ENCODE measurements at regions not wholly inside any gene's neighbourhood (a gene's known extent, or its start where the extent isn't known, plus 50 kb on each side); places are given as distances from the start of the nearest gene placed in this dataset.

DNA sequence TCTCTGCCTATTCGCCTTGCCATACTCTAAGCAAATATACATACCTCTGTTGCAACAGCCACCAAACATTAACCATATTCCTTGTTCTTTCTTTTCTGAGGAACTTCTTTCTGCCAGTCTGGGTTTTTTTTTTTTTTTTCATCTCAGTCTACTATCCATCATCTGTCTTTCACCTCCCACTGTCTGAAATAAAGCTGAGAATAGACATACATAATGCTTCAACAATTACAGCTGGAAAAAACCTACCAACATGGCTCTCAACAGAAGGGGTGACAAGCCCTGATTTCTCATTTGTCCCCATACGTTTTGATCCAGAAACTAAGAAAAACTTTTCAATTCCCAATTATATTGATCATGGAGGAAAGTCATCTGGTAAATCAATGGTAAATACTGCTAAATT, 728.8 kb upstream of the POU3F3 start:
- no peaks in the 10 kb centered on the region for H3K36me3 ChIP-seq (ENCODE audit: control insufficient read depth in 3 of 3, insufficient read depth in 3 of 3, low read length in 3 of 3)
- no peak overlapping the region for H3K4me3 ChIP-seq (ENCODE audit: low read length in 3 of 3)
- H3K4me1 ChIP-seq (ENCODE audit: control insufficient read depth in 3 of 3, insufficient read depth in 3 of 3, low read length in 3 of 3) = no peaks in the 10 kb centered on the region
- no peaks in the 10 kb centered on the region for H3K9me3 ChIP-seq (ENCODE audit: control insufficient read depth in 3 of 3, low read length in 3 of 3)
- no peak overlapping the region for H3K9ac ChIP-seq (ENCODE audit: low read depth in 1 of 3, low read length in 3 of 3)
- H3K27ac ChIP-seq (ENCODE audit: low read depth, low read length) = no peak overlapping the region
- H3K27me3 ChIP-seq (ENCODE audit: control insufficient read depth in 3 of 3, insufficient read depth in 3 of 3, low read length in 3 of 3) = no peaks in the 10 kb centered on the region

DNA sequence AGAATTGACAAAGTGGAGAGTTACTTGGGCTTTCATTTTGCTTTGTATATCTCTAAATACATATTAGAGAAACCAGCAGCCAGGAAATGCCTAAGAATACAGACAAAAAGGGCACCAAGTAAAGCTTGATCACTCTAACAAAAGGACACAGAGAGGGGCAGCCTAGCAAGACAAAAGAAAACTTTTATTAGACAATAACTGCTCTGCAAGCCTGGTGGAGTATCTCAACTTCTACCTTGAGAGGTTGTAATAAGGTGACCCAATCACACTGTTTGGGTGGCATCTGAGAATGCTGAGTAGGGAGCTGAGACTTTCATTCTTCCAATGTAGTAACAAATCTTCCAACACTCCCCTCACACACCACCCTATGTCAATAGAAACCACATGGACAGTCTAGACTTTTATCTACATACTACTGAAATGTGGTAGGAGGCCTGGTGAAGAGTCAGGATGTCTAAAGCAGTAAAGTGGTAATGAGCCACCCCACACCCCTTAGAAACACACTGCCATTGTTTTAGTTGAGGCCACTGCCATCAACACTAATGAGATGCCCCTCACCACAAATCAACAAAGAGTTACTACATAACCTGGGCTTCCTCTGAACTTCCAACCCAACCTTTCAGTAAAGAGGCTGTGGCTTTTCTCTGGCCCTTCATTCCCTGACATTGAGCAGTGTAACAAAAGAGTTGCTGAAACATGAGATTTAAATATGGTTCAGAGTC, 726.7 kb upstream of the POU3F3 start:
- H3K27ac ChIP-seq (ENCODE audit: low read depth, low read length) = no peak overlapping the region
- no peaks in the 10 kb centered on the region for H3K27me3 ChIP-seq (ENCODE audit: control insufficient read depth in 3 of 3, insufficient read depth in 3 of 3, low read length in 3 of 3)
- no peaks in the 10 kb centered on the region for H3K36me3 ChIP-seq (ENCODE audit: control insufficient read depth in 3 of 3, insufficient read depth in 3 of 3, low read length in 3 of 3)
- no peak overlapping the region for H3K4me3 ChIP-seq (ENCODE audit: low read length in 3 of 3)
- H3K9ac ChIP-seq (ENCODE audit: low read depth in 1 of 3, low read length in 3 of 3) = no peak overlapping the region
- H3K9me3 ChIP-seq (ENCODE audit: control insufficient read depth in 3 of 3, low read length in 3 of 3) = no peaks in the 10 kb centered on the region
- H3K4me1 ChIP-seq (ENCODE audit: control insufficient read depth in 3 of 3, insufficient read depth in 3 of 3, low read length in 3 of 3) = no peaks in the 10 kb centered on the region

DNA sequence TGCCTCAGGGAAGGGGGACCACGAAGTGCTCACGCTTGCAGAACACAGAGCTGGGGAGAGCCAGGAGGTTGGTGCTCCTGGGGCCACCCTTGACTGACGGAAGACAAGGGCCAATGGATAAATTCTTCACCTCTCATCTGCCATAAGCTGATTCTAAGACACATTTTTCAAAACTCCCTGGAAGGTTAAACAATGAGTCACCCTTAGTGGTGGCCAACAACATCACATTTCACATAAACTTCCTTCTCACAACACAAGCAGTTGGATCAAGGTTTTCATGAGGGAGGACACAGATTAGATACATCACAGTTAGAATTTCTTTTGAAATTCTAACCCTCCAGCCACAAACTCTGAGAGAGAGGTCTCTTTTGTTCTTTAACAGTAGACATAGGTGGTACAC, 713.6 kb upstream of the POU3F3 start:
- H3K9me3 ChIP-seq (ENCODE audit: control insufficient read depth in 3 of 3, low read length in 3 of 3) = no peaks in the 10 kb centered on the region
- no peaks in the 10 kb centered on the region for H3K27me3 ChIP-seq (ENCODE audit: control insufficient read depth in 3 of 3, insufficient read depth in 3 of 3, low read length in 3 of 3)
- H3K9ac ChIP-seq (ENCODE audit: low read depth in 1 of 3, low read length in 3 of 3) = no peak overlapping the region
- H3K27ac ChIP-seq (ENCODE audit: low read depth, low read length) = no peak overlapping the region
- H3K4me1 ChIP-seq (ENCODE audit: control insufficient read depth in 3 of 3, insufficient read depth in 3 of 3, low read length in 3 of 3) = no peaks in the 10 kb centered on the region
- H3K4me3 ChIP-seq (ENCODE audit: low read length in 3 of 3) = no peak overlapping the region
- H3K36me3 ChIP-seq (ENCODE audit: control insufficient read depth in 3 of 3, insufficient read depth in 3 of 3, low read length in 3 of 3) = no peaks in the 10 kb centered on the region

DNA sequence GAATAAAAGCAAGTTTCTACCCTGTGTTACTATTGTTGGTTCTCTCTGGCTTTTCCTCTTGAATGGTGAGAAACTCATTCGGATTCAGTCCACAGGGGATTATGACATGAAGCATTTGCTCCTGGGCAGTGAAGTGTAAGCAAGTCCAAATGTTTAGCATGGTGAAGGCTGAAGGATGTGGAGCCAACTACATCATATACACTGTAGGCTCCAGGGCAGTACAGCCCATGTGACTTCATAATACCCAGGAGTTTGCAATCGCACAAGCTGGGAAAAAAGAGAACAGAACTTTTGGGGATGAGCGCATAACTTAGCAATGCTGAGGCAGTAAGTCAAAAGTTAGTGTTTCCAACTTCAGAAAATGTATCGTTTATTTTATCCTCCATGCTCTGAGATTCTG, 695.7 kb upstream of the POU3F3 start:
- H3K9ac ChIP-seq (ENCODE audit: low read depth in 1 of 3, low read length in 3 of 3) = no peak overlapping the region

DNA sequence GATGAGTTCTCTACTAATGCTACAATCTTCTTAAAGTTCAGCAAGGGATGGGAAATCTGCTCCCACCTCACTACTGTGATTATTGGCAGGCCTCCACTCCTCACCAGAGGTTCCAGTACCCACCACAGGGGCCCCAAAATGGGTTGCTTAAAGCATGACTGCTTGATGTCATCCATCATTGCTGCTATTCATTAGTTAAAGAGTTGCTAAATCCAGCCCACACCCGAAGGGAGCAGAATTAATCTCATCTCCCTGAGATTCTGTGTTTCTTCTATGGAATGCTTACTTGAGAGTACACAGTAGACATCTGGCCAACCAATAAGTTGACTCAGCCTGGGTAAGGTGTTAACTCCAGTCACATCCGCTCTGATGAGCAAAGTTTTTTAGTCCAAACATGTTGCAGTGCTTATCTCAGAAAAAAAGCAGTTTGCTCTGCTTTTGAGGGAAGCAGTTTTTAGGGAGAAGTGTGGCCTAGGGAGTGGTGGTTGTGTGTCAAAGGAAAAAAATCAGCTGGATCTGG, 690.2 kb upstream of the POU3F3 start:
- Histone ChIP-seq H3K4me3 (ENCODE audit: low read length in 3 of 3) (no peak overlapping the region), H3K27ac (ENCODE audit: low read depth, low read length) (no peak overlapping the region), H3K27me3 (ENCODE audit: control insufficient read depth in 3 of 3, insufficient read depth in 3 of 3, low read length in 3 of 3) (no peaks in the 10 kb centered on the region), H3K36me3 (ENCODE audit: control insufficient read depth in 3 of 3, insufficient read depth in 3 of 3, low read length in 3 of 3) (no peaks in the 10 kb centered on the region), H3K9ac (ENCODE audit: low read depth in 1 of 3, low read length in 3 of 3) (no peak overlapping the region), H3K9me3 (ENCODE audit: control insufficient read depth in 3 of 3, low read length in 3 of 3) (no peaks in the 10 kb centered on the region), H3K4me1 (ENCODE audit: control insufficient read depth in 3 of 3, insufficient read depth in 3 of 3, low read length in 3 of 3) (no peaks in the 10 kb centered on the region)

More for the DNA sequence above, 695.7 kb upstream of the POU3F3 start:
- Histone ChIP-seq H3K4me1 (ENCODE audit: control insufficient read depth in 3 of 3, insufficient read depth in 3 of 3, low read length in 3 of 3) (no peaks in the 10 kb centered on the region), H3K4me3 (ENCODE audit: low read length in 3 of 3) (no peak overlapping the region), H3K27ac (ENCODE audit: low read depth, low read length) (no peak overlapping the region), H3K9me3 (ENCODE audit: control insufficient read depth in 3 of 3, low read length in 3 of 3) (no peaks in the 10 kb centered on the region), H3K36me3 (ENCODE audit: control insufficient read depth in 3 of 3, insufficient read depth in 3 of 3, low read length in 3 of 3) (no peaks in the 10 kb centered on the region), H3K27me3 (ENCODE audit: control insufficient read depth in 3 of 3, insufficient read depth in 3 of 3, low read length in 3 of 3) (no peaks in the 10 kb centered on the region)

DNA sequence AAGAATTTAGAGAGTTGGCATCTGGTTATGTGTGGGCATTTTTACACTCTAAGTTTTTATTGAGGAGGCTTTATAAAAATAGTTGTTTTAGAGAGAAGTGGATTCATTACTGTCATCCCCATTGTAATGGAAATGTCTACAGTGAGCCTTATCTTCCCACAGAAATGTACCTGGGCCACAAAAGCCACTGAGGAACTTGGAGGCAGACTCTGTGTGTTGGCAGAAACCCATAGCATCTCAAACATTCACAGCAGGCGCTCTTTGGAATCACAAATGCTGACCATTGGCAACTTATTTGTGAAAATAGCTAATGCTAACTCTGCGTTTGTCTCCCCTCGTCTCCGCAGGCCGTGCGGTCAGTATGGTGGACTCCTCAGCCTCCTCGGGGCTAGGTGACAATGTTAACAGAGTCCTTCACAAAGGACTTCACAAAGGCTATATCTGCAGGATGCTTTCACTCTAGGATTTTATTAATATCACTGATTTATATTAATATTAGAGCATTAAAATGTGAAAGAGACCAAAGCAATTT, 689.1 kb upstream of the POU3F3 start:
- H3K27me3 ChIP-seq (ENCODE audit: control insufficient read depth in 3 of 3, insufficient read depth in 3 of 3, low read length in 3 of 3) = no peaks in the 10 kb centered on the region
- H3K4me1 ChIP-seq (ENCODE audit: control insufficient read depth in 3 of 3, insufficient read depth in 3 of 3, low read length in 3 of 3) = no peaks in the 10 kb centered on the region
- H3K36me3 ChIP-seq (ENCODE audit: control insufficient read depth in 3 of 3, insufficient read depth in 3 of 3, low read length in 3 of 3) = no peaks in the 10 kb centered on the region
- no peak overlapping the region for H3K27ac ChIP-seq (ENCODE audit: low read depth, low read length)
- no peak overlapping the region for H3K9ac ChIP-seq (ENCODE audit: low read depth in 1 of 3, low read length in 3 of 3)
- no peak overlapping the region for H3K4me3 ChIP-seq (ENCODE audit: low read length in 3 of 3)
- H3K9me3 ChIP-seq (ENCODE audit: control insufficient read depth in 3 of 3, low read length in 3 of 3) = no peaks in the 10 kb centered on the region

DNA sequence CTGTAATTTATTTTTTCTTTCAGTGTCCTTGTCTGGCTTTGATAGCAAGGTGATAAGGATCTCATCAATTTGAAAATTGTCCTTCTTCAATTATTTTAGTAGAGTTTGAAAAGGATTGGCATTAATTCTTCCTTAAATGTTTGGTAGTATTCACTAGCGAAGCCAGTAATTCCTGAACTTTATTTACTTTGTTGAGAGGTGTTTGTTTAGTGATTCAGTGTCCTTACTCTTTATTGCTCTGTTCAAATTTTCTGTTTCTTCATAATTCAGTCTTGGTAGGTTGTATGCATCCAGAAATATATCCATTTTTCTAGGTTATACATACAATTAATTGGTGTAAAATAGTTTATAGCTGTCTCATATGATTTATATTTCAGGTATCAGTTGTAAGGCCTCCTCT, 676.7 kb upstream of the POU3F3 start:
- Histone ChIP-seq H3K9me3 (ENCODE audit: control insufficient read depth in 3 of 3, low read length in 3 of 3) (peaks cover 0 to 5% (median 0%) of the 10 kb centered on the region in 3 donors), H3K4me1 (ENCODE audit: control insufficient read depth in 3 of 3, insufficient read depth in 3 of 3, low read length in 3 of 3) (no peaks in the 10 kb centered on the region), H3K36me3 (ENCODE audit: control insufficient read depth in 3 of 3, insufficient read depth in 3 of 3, low read length in 3 of 3) (no peaks in the 10 kb centered on the region), H3K27ac (ENCODE audit: low read depth, low read length) (no peak overlapping the region), H3K4me3 (ENCODE audit: low read length in 3 of 3) (no peak overlapping the region), H3K27me3 (ENCODE audit: control insufficient read depth in 3 of 3, insufficient read depth in 3 of 3, low read length in 3 of 3) (no peaks in the 10 kb centered on the region), H3K9ac (ENCODE audit: low read depth in 1 of 3, low read length in 3 of 3) (no peak overlapping the region)

DNA sequence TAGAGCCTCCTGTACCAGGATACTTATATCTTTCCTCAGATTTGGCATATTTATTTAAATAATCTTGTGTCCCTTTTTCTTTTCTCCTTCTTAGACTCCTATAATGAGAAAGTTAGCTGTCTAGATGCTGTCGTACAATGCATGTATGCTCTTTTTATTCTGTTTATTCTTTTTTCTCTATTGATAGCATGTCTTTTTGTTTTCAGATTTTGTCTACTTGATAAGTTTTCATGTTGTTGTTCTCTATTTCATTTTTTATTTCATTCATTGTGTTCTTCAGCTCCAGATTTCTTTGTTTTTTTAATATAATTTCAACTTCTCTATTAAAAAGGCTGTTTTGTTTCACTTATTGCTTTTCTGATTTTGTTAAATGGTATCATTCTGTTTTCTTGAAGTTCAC, 674.3 kb upstream of the POU3F3 start:
- Histone ChIP-seq H3K9ac (ENCODE audit: low read depth in 1 of 3, low read length in 3 of 3) (no peak overlapping the region), H3K27ac (ENCODE audit: low read depth, low read length) (no peak overlapping the region), H3K9me3 (ENCODE audit: control insufficient read depth in 3 of 3, low read length in 3 of 3) (peaks cover 0 to 5% (median 1%) of the 10 kb centered on the region in 3 donors), H3K27me3 (ENCODE audit: control insufficient read depth in 3 of 3, insufficient read depth in 3 of 3, low read length in 3 of 3) (no peaks in the 10 kb centered on the region), H3K36me3 (ENCODE audit: control insufficient read depth in 3 of 3, insufficient read depth in 3 of 3, low read length in 3 of 3) (no peaks in the 10 kb centered on the region), H3K4me1 (ENCODE audit: control insufficient read depth in 3 of 3, insufficient read depth in 3 of 3, low read length in 3 of 3) (no peaks in the 10 kb centered on the region), H3K4me3 (ENCODE audit: low read length in 3 of 3) (no peak overlapping the region)

DNA sequence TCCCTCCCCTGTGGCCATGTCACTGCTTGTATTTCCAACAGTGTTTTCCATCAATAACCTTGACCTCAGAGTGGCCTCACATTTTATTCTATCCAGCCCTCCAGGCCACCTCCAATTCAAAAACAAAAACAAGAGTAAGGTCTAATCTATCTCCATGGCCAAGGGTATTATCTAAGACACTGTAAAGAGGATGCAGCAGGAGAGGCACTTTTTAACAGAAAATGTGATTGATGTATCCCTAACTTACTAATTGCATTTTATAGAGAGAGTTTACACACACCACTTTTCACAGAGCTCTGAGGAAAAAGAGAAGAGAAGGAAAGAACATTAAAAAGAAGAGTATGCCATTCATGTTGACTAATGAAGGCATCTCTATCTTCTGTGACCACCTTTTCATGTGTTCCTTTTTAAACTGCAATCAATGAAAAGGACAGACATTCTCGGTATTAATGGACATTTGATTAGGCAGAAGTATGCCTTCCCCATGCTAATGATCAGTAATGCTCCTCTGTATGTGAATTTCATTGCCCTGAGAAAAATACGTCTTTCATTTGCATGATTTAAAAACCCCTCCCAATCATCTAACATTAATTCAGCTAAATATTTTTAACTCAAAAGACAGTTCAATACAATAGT, 653.3 kb upstream of the POU3F3 start:
- Histone ChIP-seq H3K9me3 (ENCODE audit: control insufficient read depth in 3 of 3, low read length in 3 of 3) (no peaks in the 10 kb centered on the region), H3K27me3 (ENCODE audit: control insufficient read depth in 3 of 3, insufficient read depth in 3 of 3, low read length in 3 of 3) (no peaks in the 10 kb centered on the region), H3K36me3 (ENCODE audit: control insufficient read depth in 3 of 3, insufficient read depth in 3 of 3, low read length in 3 of 3) (no peaks in the 10 kb centered on the region), H3K4me3 (ENCODE audit: low read length in 3 of 3) (no peak overlapping the region), H3K4me1 (ENCODE audit: control insufficient read depth in 3 of 3, insufficient read depth in 3 of 3, low read length in 3 of 3) (no peaks in the 10 kb centered on the region), H3K9ac (ENCODE audit: low read depth in 1 of 3, low read length in 3 of 3) (no peak overlapping the region), H3K27ac (ENCODE audit: low read depth, low read length) (no peak overlapping the region)

DNA sequence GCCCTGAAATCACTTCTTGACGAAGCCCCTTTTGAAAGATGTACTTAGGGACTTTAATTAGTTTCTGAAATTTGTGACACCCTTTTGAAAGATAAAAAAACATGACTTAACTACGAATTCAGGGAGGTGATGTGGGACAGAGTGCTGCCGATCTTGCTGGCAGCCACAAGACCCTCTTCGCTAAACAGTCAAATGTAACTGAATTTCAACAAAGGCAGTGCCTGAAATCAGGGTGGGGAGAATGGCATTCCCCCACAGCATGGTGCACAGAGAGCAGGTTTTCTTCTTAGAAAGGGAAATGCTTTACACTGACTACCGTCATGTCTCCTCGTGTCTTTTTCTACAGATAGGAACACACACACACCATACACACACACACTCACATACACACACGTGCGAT, 640.2 kb upstream of the POU3F3 start:
- H3K4me3 ChIP-seq (ENCODE audit: low read length in 3 of 3) = no peak overlapping the region
- no peak overlapping the region for H3K27ac ChIP-seq (ENCODE audit: low read depth, low read length)
- no peaks in the 10 kb centered on the region for H3K9me3 ChIP-seq (ENCODE audit: control insufficient read depth in 3 of 3, low read length in 3 of 3)
- no peaks in the 10 kb centered on the region for H3K4me1 ChIP-seq (ENCODE audit: control insufficient read depth in 3 of 3, insufficient read depth in 3 of 3, low read length in 3 of 3)
- H3K9ac ChIP-seq (ENCODE audit: low read depth in 1 of 3, low read length in 3 of 3) = no peak overlapping the region
- H3K36me3 ChIP-seq (ENCODE audit: control insufficient read depth in 3 of 3, insufficient read depth in 3 of 3, low read length in 3 of 3) = no peaks in the 10 kb centered on the region
- H3K27me3 ChIP-seq (ENCODE audit: control insufficient read depth in 3 of 3, insufficient read depth in 3 of 3, low read length in 3 of 3) = no peaks in the 10 kb centered on the region

Measured in skeletal muscle tissue (tissue), 3 donors.